ENCODE measurements at regions not wholly inside any gene's neighbourhood (a gene's known extent, or its start where the extent isn't known, plus 50 kb on each side); places are given as distances from the start of the nearest gene placed in this dataset.

DNA sequence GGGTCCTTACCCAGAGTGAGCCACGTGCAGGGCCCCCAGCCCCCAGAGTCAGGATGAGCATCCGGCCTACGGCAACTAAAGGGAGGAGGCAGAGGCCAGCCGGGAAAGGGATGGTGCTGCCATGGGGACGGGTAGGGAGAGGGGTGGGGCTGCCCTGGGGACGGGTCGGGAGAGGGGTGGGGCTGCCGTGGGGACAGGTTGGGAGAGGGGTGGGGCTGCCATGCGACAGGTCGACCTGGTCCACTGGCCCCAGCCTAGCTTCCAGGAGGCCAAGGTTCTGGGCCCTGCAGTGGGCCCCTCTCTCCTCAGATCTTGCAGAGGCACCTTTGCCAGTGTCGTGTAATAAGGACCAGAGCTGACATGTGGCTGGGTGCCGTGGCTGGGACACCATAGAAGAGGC is 187.7 kb downstream of the BRD1 start:
- ATAC-seq (no peak), DNase-seq (no peak)
- Mint-ChIP-seq H3K27me3 (ENCODE audit: low read depth) (no peaks in the 10 kb centered on the region), H3K4me1 (ENCODE audit: low read depth) (peaks cover 1% of the 10 kb centered on the region), H3K9me3 (no peaks in the 10 kb centered on the region), H3K36me3 (ENCODE audit: insufficient read depth) (no peaks in the 10 kb centered on the region), H3K4me3 (no peak overlapping the region)

DNA sequence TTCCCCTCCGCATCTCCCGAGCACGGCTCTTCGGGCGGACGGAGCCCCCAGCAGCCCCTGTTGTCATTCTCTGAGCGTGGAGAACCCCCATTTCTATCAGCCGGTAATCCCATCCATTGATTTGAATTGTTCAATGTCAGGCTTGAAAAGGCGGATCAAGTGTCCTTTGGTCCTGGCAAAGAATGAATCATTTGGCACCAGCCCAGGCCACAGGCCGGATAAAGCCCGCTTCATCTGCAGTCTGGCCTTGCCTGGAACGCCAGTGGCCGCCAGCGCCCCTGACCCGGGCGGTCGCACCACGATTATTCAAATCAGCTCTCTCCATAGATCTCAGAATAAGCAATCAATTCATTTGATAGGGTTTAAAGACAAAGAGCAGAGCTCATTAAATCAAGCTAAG is 188.9 kb downstream of the BRD1 start:
- H3K4me1 Mint-ChIP-seq (ENCODE audit: low read depth): peaks cover 1% of the 10 kb centered on the region
- H3K4me3 Mint-ChIP-seq: no peak overlapping the region
- H3K36me3 Mint-ChIP-seq (ENCODE audit: insufficient read depth): no peaks in the 10 kb centered on the region
- DNase-seq (no peak), ATAC-seq (no peak)
- no peaks in the 10 kb centered on the region for H3K9me3 Mint-ChIP-seq
- H3K27me3 Mint-ChIP-seq (ENCODE audit: low read depth): no peaks in the 10 kb centered on the region

DNA sequence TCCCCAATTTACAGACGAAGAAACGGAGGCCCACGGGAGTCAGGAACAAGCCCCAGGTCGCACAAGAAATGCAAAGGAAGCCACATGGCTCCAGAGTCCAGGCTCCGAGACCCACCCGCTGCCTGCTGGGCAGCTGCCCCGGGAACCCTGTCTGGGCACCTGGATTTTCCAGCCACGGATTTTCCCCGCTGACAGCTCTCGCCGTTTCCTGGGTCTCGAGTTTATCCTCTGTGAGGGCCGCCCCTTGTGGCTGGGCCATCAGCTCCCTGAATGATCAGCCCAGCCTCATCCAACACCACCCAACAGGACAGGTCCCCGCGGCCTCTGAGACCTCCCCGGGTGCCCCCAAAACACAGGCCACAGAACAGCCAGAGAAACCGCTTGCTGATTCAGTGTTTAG is 189.7 kb downstream of the BRD1 start:
- no peaks in the 10 kb centered on the region for H3K9me3 Mint-ChIP-seq
- ATAC-seq (no peak), DNase-seq (no peak)
- H3K27me3 Mint-ChIP-seq (ENCODE audit: low read depth): no peaks in the 10 kb centered on the region
- peaks cover 1% of the 10 kb centered on the region for H3K4me1 Mint-ChIP-seq (ENCODE audit: low read depth)
- no peak overlapping the region for H3K4me3 Mint-ChIP-seq
- H3K36me3 Mint-ChIP-seq (ENCODE audit: insufficient read depth): no peaks in the 10 kb centered on the region

- Mint-ChIP-seq H3K36me3 (ENCODE audit: insufficient read depth) (no peaks in the 10 kb centered on the region), H3K4me1 (ENCODE audit: low read depth) (peaks cover 1% of the 10 kb centered on the region), H3K4me3 (no peak overlapping the region), H3K27me3 (ENCODE audit: low read depth) (no peaks in the 10 kb centered on the region), H3K9me3 (no peaks in the 10 kb centered on the region)
- no peak for DNase-seq
- ATAC-seq: no peak
Observed at GRCh38 chr22:49637255-49637760, 190.4 kb downstream of the BRD1 start.

GRCh38 chr22:49636649-49637048 is 191.0 kb downstream of the BRD1 start:
- no peak for ATAC-seq
- H3K36me3 Mint-ChIP-seq (ENCODE audit: insufficient read depth): no peaks in the 10 kb centered on the region
- DNase-seq: no peak
- H3K9me3 Mint-ChIP-seq: no peaks in the 10 kb centered on the region
- no peak overlapping the region for H3K4me3 Mint-ChIP-seq
- H3K4me1 Mint-ChIP-seq (ENCODE audit: low read depth): peaks cover 1% of the 10 kb centered on the region
- H3K27me3 Mint-ChIP-seq (ENCODE audit: low read depth): no peaks in the 10 kb centered on the region

DNA sequence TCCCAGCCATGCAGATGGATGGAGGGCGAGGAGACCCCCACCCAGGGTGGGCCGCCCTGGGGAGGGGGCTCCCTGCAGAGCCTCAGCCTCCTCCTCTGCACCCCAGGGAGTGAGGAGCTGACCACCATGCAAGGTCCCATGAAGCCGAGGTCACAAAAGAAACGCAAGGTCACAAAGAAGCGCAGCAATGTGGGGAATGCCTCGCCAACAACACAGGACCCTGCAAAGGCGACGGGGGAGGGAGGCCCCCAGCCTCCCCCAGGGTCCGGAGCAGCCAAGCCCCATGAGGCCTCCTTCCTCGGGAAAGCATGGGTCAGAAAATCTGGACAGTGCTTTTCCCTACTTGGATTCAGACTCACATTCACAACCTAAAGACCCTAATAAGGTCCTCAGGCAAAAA is 191.5 kb downstream of the BRD1 start:
- Mint-ChIP-seq H3K9me3 (no peaks in the 10 kb centered on the region), H3K4me3 (no peak overlapping the region), H3K36me3 (ENCODE audit: insufficient read depth) (no peaks in the 10 kb centered on the region), H3K4me1 (ENCODE audit: low read depth) (peaks cover 1% of the 10 kb centered on the region), H3K27me3 (ENCODE audit: low read depth) (no peaks in the 10 kb centered on the region)
- ATAC-seq (no peak), DNase-seq (no peak)

GRCh38 chr22:49634006-49634772 is 193.5 kb downstream of the BRD1 start:
- Mint-ChIP-seq H3K4me1 (ENCODE audit: low read depth) (peaks cover 1% of the 10 kb centered on the region), H3K9me3 (no peaks in the 10 kb centered on the region), H3K27me3 (ENCODE audit: low read depth) (no peaks in the 10 kb centered on the region), H3K4me3 (no peak overlapping the region), H3K36me3 (ENCODE audit: insufficient read depth) (no peaks in the 10 kb centered on the region)
- no peak for ATAC-seq
- DNase-seq: no peak

DNA sequence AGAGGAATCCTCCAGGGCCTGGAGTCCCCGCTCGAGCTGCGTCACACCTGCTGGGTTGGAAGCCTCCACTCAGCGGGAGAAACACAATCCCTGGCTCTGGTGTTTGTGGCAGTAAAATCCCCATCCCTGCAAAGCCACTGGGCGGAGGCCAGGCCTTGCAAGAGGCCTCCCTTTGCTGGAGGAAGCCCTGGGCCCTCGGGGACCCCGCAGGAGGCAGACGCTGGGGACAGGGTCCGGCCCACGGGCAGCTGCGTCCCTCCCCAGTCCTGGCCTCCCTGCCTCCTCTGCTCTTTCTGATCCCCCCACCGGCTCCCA is 194.7 kb downstream of the BRD1 start:
- Mint-ChIP-seq H3K4me3 (no peak overlapping the region), H3K9me3 (no peaks in the 10 kb centered on the region), H3K27me3 (ENCODE audit: low read depth) (no peaks in the 10 kb centered on the region), H3K36me3 (ENCODE audit: insufficient read depth) (no peaks in the 10 kb centered on the region), H3K4me1 (ENCODE audit: low read depth) (no peaks in the 10 kb centered on the region)
- ATAC-seq (no peak), DNase-seq (no peak)

DNA sequence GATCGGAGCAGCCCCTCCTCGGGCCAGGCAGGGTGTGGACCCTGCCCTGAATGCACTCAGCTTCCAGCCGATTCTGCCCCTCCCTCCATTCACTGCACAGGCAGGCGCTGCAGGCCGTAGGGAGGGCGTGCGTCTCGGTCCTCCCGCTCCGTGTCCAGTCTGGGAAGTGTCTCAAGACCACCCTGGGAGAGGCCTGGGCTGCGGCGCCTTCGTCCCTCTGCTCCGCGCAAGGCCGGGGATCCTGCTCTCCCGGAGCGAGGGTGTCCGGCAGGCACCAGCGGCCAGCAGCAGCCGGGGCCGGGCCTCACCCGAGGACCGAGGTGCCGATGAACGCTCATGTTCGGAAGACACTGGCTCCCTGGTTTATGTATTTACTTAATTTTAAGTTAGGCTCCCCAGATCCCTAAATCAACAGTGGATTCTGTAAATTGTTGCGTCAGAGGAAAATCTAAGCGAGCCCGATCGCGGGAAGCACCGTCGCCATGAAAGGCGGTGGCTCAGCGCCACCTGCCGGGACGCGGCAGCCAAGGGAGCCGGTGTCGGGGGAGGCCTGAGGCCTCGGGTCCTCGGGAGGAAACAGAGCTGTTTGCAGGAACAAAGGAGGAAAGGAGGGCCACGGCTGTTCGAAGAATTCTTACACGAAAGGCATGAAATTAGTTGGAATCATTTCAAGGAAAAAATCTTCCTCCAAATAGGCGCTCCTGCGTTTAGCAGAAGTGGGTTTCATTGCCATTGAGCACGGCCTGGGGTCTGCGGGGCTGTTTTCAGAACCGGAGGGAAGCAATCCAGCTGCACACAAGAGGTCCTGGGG is 195.3 kb downstream of the BRD1 start:
- no peaks in the 10 kb centered on the region for H3K27me3 Mint-ChIP-seq (ENCODE audit: low read depth)
- H3K9me3 Mint-ChIP-seq: no peaks in the 10 kb centered on the region
- no peaks in the 10 kb centered on the region for H3K4me1 Mint-ChIP-seq (ENCODE audit: low read depth)
- no peak overlapping the region for H3K4me3 Mint-ChIP-seq
- H3K36me3 Mint-ChIP-seq (ENCODE audit: insufficient read depth): no peaks in the 10 kb centered on the region
- ATAC-seq (no peak), DNase-seq (no peak)

- ATAC-seq (no peak), DNase-seq (no peak)
- Mint-ChIP-seq H3K4me3 (no peak overlapping the region), H3K27me3 (ENCODE audit: low read depth) (no peaks in the 10 kb centered on the region), H3K9me3 (no peaks in the 10 kb centered on the region), H3K36me3 (ENCODE audit: insufficient read depth) (peaks cover under 1% of the 10 kb centered on the region), H3K4me1 (ENCODE audit: low read depth) (no peaks in the 10 kb centered on the region)
Observed at GRCh38 chr22:49630448-49630946, 197.2 kb downstream of the BRD1 start.

GRCh38 chr22:49629586-49630447 is 197.9 kb downstream of the BRD1 start:
- peaks cover 2% of the 10 kb centered on the region for H3K36me3 Mint-ChIP-seq (ENCODE audit: insufficient read depth)
- H3K27me3 Mint-ChIP-seq (ENCODE audit: low read depth): no peaks in the 10 kb centered on the region
- H3K4me3 Mint-ChIP-seq: no peak overlapping the region
- DNase-seq: no peak
- no peaks in the 10 kb centered on the region for H3K9me3 Mint-ChIP-seq
- ATAC-seq: no peak
- no peaks in the 10 kb centered on the region for H3K4me1 Mint-ChIP-seq (ENCODE audit: low read depth)

DNA sequence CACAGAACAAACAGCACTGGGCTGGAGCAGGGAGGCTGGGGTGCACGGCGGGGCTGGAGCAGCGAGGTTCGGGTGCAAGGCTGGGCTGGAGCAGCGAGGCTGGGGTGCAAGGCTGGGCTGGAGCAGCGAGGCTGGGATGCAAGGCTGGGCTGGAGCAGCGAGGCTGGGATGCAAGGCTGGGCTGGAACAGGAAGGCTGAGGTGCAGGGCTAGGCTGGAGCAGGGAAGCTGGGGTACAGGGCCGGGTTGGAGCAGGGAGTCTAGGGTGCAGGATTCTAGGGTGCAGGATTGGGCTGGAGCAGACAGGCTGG is 198.5 kb downstream of the BRD1 start:
- Mint-ChIP-seq H3K36me3 (ENCODE audit: insufficient read depth) (peaks cover 2% of the 10 kb centered on the region), H3K4me1 (ENCODE audit: low read depth) (no peaks in the 10 kb centered on the region), H3K9me3 (no peaks in the 10 kb centered on the region), H3K27me3 (ENCODE audit: low read depth) (no peaks in the 10 kb centered on the region), H3K4me3 (no peak overlapping the region)
- DNase-seq (no peak), ATAC-seq (no peak)

DNA sequence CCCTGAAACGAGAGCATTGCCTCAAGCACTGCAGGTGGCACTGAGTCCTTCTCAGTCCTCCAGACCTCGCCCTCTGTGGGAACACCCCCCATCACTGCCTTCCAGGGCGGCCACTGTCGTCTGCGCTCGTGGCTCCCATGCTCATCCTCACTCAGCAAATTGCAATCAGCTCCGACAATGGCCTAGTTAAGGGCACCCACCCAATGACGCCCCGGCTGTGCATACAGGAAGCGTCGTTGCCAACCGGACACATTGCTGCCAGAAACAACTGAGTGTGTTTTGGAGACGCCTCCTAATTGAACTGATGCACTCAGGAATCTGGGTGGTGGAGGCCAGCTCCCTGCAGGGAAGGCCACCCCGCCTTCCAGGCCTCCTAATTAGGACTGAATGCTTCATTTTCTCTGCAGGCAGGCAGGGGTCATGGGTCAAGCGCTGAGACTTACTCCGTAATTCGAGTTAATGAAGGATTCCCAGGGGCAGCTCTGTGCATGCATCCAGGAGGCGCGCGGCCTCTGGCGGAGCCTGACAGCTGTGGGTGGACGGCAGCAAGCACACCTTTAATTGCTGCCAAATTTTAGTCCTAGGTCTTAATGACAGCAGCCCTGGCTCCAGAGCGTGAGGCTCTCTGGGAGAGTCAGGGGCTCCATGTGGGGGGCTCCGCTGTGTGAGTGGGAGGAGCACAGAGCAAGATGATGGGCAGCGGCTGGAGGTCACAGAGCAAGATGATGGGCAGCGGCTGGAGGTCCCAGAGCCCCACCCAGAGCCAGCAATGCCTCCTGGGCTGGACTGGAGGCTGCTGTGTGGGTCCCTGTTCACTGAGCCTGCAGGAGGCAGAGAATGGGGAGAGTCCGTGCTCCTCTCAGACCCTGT is 199.0 kb downstream of the BRD1 start:
- no peaks in the 10 kb centered on the region for H3K4me1 Mint-ChIP-seq (ENCODE audit: low read depth)
- no peak for DNase-seq

More for the DNA sequence above, 199.0 kb downstream of the BRD1 start:
- Mint-ChIP-seq H3K9me3 (no peaks in the 10 kb centered on the region), H3K4me3 (no peak overlapping the region), H3K36me3 (ENCODE audit: insufficient read depth) (peaks cover 2% of the 10 kb centered on the region), H3K27me3 (ENCODE audit: low read depth) (no peaks in the 10 kb centered on the region)
- no peak for ATAC-seq
